GM20431 (cell line): ENCODE measurements at regions not wholly inside any gene's neighbourhood (a gene's known extent, or its start where the extent isn't known, plus 50 kb on each side); places are given as distances from the start of the nearest gene placed in this dataset.
"Not testable (repeated sequence)": the region's sequence is repeated elsewhere in the genome, so short reads cannot be mapped to it uniquely, and the experiment has no call there.

Experiments
- in situ Hi-C: fragments of 300-500 bp; cut with MseI, MboI; formaldehyde crosslinking; loops from one replicate; pipeline ENCODE4 v1.15.0; 2020; ENCODE audit warnings: low sequenced_read_pairs; ENCODE audit not compliant: unreplicated experiment

DNA sequence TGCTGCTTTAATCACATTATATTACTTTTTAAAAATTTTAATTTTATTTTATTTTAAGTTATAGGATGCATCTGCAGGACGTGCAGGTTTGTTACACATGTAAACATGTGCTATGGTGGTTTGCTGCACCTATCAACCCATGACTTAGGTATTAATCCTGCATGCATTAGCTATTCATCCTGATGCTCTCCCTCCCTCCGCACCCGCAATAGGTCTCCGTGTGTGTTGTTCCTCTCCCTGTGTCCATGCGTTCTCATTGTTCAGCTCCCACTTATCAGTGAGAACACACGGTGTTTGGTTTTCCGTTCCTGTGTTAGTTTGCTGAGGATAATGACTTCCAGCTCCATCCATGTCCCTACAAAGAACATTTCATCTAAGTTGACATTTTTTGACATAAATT is 283.2 kb downstream of the CYRIA start:
- in situ Hi-C loops: no loop called here

DNA sequence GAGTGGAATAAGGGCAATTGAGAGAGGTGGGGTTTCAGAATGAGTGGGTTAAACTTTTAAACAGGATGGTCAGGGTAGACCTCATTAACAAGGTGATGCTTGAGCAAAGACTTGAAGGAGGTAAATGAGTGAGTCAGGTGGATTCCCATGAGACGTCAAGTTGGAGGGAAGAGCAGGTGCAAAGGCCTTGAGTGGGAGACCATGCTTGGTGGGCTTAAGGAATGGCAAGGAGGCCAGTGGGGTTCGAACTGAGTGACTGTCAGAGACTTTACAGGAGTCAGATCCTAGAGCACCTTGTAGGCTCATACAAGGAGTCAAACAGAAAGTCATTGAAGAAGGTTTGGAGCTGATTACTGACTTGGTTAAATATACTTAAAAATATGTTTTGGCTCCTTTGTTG is 284.1 kb downstream of the CYRIA start:
- in situ Hi-C loops: no loop called here

DNA sequence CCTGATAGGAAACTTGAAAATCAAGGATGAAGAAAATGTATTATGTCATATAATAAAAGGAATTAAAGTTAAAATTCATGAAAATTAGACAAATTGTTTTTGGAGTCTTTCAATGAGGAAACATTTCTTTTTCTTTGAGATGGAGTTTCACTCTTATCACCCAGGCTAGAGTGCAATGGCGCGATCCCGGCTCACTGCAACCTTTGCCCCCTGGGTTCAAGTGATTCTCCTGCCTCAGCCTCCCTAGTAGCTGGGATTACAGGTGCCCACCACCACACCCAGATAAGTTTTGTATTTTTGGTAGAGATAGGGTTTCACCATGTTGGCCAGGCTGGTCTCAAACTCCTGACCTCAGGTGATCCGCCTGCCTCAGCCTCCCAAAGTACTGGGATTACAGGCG is 285.7 kb downstream of the CYRIA start:
- in situ Hi-C loops: not testable (repeated sequence)

DNA sequence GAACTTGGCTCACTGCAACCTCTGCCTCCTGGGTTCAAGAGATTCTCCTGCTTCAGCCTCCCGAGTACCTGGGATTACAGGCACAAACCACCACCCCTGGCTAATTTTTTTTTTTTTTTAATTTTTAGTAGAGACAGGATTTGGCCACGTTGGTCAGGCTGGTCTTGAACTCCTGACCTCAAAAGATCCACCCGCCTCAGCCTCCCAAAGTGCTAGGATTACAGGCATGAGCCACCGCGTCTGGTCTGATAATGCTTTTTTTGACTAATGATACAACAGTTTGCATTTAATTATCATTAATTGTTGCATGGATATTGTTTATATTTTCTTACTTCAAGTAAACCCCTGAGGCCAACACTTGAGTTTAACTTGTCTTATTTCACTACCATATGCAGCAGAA is 286.6 kb downstream of the CYRIA start:
- in situ Hi-C loops: not testable (repeated sequence)

DNA sequence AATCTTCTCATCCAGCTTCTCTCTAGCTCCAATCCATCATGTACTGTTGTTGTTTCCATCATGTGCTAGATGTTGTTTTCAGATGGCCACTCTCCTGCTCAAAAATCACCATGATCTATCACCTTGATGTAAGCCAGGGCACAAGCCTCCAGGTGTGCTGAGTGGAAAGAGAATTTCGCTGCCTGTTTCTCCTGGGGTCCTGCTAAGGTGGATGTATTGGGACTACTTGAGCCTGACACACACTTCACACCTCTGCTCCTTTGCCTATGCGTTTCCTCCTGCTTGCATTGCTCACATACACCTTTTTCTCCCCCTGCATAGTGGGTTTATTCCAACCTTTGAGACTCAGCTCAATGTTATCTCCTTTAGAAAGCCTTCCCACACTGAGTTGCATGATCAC is 287.6 kb downstream of the CYRIA start:
- in situ Hi-C loops: no loop called here

DNA sequence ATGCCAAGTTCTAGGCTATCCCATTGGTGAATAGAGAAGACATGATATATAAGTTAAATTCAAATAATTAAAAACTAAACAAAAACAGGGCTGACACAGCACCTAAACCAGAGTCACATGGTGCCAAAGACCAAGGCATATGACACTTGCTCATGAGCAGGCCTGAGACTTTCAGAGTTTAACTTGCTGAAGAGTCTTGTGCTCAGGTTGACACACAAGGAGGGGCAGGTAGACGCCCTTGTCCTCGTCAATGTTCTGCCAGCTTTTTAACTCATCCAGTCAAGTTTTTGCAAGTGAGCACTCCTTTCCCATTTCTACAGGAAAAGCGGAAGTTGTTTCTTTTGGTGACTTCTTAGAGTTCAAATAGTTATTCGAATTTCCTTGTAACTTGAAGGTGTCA is 289.7 kb downstream of the CYRIA start:
- in situ Hi-C loops: no loop called here

DNA sequence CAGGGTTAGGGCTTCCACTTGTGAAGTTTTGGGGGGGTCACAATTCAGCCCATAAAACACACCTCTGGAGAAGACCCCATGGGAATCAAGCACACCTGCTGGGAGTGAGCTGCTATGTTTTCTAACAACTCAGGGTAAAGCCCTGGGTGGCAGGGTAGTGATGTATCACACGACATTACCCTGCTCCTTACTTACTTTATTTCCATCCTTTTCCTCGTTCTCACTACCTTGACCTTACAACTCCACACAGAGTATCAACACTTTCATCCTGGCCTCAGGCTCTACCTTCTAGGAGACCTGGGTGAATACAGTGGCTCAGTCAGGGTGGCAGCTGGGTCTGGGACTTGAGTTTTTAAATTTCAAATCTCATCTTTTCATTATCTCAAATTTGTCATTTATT is 290.3 kb downstream of the CYRIA start:
- in situ Hi-C loops: no loop called here

DNA sequence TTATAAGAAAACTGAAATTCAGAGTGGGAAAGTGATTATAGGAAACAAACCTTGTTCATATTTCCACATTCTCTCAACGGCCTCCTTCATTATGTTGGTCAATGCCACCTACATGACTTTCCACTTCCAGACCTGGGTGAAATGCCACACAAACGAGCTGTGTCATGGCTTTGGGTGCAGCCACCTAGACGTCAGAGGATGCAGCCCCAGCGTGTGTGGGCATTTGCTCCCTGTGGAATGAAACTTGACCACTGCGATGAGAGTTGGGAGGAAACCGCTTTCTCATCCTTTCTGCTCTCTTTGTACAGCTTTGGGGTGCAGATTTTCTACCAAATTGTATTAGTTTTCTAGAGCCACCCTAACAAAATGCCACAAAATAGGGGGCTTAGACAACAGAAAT is 291.0 kb downstream of the CYRIA start:
- in situ Hi-C loops: no loop called here

DNA sequence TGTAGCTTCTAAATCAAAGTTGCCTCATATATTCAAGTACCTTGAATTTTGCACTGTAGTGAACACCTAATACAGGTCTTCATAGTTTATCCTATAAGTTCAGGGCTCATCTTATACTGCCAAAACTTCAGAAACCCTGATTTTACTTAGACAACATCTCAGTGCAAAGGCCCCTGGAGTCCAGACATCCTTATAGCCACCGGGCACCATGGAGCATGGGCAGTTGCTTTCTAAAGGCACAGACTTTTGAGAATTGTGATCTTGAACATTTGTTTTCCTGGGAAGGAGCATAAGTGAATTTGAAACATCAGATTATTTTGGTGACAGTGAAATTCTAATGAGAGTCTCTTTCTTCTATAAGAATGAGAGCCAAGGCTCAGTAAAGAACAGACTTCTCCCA is 292.3 kb downstream of the CYRIA start:
- in situ Hi-C loops: no loop called here

DNA sequence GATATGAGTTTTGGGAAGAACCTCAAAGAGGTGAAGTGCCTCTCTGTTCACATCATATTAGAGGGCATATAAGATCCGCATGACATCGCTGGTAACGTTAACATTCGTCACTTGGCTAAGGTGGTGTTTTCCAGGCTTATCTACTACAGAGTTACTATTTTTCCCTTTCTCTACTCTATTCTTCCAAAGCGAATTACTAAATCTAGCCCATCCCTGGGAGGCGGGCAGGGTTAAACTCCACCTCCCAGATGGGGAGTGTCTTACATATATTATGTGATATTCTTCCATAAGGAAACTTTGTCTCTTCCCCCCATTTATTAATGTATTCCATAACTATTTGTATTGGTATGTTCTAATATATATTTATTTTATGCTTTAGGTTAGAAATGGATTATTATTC is 293.9 kb downstream of the CYRIA start:
- in situ Hi-C loops: no loop called here

DNA sequence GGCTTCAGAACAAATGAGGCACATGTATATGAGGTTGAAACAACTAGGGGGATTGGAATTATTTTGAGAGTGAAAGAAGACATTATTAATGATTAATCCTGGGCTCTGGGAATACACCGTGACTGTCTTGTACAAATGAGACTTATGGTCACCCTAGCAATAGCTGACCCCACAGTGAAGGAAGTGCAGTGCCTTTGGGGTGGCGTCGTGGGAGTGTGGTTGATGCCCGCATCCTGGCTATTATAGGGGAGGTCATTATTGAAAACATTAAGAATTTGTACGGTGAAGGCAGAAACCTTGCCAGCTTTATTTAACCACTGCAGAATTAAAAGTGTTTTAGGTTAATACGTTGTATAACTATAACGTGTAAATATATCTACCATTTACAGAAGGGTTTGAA is 296.7 kb downstream of the CYRIA start:
- in situ Hi-C loops: no loop called here

DNA sequence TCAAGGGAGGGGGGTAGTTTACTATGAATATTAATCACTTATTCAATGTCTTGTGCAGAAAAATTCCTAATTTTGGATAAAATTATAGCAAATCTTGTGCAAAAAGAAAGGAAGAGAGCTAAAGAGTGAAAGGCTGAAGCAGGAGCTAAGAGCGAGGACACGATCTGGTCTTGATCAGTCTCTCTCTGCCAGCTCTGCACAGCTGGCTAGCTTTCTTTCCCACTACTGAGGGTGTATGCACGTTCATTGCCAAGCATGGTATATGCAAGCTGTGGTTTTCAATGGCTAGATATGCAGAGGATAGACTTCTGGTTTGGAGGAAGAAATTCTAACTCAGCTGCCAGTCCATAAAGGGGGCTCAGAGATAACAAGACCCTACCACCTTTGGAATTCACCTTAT is 297.3 kb downstream of the CYRIA start:
- in situ Hi-C loops: no loop called here

DNA sequence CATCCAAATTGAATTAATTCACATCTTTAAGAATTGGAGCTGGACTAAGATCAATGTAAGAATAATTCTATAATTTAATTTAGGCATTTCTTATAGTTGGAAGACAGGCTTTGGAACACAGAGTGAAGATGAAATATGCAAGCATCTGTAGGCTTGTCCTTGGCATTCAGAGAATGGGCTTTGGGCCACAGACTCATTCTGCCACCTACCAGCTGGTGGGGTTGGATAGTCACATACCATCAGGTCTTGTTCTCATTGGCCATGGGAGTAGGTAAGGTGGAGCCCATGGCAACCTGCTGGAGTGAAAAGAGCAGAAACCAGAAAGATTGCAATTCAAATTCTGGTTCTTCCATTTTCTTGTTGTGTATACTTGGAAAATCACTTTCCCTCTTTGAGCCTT is 300.3 kb downstream of the CYRIA start:
- in situ Hi-C loops: no loop called here

DNA sequence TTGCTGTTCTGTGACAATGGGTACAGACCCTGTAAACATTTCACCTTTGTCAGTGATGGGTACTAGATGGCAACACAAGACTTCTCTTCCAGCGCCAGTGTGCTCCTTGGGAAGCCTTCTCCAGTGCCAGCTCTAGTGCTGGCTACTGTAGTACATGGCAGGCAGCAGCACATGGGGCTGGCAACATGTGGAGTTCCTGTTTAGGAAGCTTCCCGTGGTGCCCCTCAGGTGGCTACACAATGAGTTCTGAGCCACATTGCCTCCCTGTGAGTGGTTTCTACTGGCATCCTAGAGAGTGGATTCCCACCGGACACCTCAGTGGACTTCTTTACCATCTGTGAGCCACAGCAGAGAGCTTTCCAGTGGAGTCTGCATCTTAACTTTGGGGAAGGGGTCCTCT is 302.1 kb downstream of the CYRIA start:
- in situ Hi-C loops: no loop called here

DNA sequence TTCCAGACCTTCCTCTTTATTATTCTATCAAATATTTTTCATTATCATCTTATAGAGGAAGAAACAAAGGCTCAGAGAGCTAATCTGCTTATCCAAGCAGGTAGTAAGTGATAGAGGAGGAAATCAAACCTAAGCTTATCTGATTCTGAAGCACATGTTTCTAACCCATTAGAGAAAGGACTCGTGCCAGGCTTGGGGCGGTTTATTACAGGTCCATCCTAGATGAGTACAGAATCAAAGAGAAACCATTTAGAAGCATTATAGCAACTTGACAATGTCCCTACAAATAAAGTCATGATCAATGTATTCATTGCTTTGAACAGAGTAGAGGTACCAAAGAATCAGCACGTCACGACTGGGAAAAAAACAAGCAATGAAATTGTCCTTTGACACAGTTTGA is 303.0 kb downstream of the CYRIA start:
- in situ Hi-C loops: no loop called here

DNA sequence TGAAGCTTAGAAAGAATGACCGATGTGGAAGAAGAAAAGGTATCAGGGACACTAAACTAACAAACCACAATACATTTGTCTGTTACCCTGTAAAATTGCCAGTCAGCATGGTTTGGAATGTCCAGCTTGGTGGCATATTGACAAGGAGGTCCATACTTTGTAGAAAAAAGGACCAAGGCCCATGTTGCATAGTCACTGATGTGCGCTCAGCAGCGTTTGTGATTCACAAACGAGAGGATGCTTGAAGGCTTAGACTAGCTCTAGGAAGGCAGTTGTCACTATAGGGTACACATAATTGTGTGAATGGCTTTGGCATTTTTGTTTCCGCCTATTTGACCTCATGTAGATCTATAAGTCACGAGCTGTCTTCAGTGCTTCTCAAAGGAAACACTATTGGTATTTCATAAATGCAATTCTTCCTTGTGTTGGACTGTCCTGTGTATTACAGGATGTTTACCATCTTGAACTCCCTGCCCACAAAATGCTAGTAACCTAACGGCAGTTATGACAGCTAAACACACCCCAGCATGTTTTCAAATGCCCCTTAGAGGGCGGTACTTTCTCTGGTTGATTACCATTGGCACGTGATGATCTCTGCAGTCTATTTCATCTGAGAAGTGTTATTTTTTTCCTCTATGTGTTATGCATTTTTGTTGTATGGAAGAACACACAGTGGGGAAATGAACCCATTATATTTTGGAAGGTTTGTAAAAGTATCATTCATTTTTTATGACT is 304.2 kb downstream of the CYRIA start:
- in situ Hi-C loops: no loop called here

DNA sequence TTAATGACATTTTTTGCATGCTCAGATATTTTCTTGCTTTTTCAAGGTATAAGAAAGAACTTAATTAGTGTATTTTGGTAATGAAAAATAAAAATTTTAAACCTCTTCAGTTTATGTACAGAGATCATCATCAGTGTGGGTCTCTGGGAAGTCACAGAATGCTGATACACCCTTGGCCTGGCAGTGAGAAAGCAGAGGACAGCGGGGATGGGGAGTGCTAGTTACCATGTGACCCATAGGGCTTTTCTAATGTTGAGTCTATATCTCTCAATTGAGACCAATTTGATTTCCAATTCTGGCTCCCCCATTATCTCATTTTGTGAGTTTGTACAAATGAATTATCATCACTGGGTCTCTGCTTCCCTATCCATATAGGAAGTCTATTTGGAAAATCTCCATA is 305.7 kb downstream of the CYRIA start:
- in situ Hi-C loops: no loop called here

DNA sequence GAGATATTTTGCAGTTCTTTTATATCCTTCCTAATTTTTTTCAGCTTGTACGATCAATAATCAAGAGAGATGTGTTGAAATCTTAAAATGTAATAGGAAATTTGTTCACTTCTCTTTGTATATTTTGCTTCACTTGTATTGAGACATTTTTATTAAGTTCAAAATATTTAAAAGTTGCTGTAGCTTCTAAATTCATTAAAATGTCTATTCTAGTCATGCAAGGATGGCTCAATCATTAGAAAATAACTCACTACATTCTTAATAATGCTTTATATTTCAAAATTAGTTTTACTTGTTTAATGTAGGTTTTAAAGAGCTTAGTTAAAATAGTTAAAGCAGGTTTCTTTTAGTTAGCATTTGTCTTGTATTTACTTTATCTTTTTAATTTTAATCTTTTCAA is 308.4 kb downstream of the CYRIA start:
- in situ Hi-C loops: no loop called here

DNA sequence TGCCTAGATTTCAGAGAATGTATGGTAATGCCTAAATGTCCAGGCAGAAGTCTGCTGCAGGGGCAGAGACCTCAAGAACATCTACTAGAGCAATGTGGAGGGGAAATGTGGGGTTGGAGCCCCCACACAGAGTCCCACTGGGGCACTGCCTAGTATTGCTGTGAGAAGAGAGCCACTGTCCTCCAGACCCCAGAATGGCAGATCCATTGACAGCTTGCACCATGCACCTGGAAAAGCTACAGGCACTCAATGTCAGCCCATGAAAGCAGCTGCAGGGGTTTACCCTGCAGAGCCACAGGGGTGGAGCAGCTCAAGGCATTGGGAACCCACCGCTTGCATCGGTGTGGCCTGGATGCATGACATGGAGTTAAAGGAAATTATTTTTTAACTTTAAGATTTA is 314.1 kb downstream of the CYRIA start:
- in situ Hi-C loops: no loop called here

DNA sequence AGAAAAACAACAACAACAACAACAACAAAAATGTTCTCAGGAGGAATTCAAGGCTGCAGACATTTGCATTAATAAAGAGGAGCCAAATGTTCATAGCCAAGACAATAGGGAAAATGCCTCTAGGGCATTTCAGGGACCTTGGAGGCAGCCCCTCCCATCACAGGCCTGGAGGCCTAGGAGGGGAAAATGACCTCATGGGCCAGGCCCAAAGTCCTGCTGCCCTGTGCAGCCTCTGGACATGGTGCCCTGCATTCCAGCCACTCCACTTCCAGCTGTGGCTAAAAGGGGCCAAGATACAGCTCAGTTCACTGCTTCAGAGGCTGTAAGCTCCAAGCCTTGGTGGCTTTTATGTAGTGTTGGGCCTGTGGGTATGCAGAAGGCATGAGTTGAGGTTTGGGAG is 314.5 kb downstream of the CYRIA start:
- in situ Hi-C loops: no loop called here

DNA sequence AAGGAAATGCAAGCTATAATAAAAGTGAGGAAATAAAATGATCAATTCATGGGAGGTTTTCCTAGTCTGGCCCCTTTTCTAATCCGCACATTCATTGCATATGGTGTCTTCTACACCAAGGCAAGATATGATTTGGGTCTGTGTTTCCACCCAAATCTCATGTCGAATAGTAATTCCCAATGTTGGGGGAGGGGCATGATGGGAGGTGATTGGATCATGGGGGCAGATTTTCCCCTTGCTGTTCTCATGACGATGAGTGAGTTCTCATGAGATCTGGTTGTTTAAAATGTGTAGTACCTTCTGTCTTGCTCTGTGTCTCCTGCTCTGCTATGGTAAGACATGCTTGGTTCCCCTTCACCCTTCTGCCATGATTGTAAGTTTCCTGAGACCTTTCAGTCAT is 315.4 kb downstream of the CYRIA start:
- in situ Hi-C loops: no loop called here

DNA sequence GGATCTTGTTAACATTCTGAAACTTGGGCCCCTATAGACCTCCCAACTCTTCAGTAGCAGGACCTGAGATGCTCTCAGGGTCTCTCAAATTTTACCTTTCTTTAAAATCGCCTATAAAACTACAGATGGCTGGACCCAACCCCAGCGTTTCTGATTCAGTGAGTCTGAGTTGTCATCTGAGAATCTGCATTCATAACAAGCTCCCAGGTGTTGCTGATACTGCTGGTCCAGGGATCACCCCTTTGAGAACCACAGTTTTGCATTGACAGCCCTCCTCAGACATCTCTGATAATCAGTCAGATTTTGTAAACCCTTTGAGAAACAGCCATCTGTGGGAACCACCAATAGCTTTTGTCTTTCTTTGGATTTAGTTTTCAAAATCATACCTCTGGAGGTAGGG is 315.8 kb downstream of the CYRIA start:
- in situ Hi-C loops: no loop called here
